PC-3 (cell line): ENCODE measurements at regions not wholly inside any gene's neighbourhood (a gene's known extent, or its start where the extent isn't known, plus 50 kb on each side); places are given as distances from the start of the nearest gene placed in this dataset.

Experiments
- ATAC-seq: fragments of 200-7000 bp; cut with Tn5 transposase; 2 replicates; pipeline ENCODE4 v1.9.1; 2020; ENCODE audit warnings: mild to moderate bottlenecking, moderate library complexity
- BruUV-seq: library from RNA; stranded (reverse); fragments of 400-500 nt; replicated peaks from 2 replicates; lab custom pipeline; 2021; lab: Mats Ljungman, UMichigan
- CTCF ChIA-PET: fragments of 300-600 bp; sonication (Branson Sonifier 250); formaldehyde crosslinking; loops from one replicate; lab custom pipeline; 2022; ENCODE audit warnings: antibody characterized with exemption; lab: Charles Lee
- POLR2A ChIA-PET: fragments of 300-600 bp; sonication (Branson Sonifier 250); formaldehyde crosslinking; loops from one replicate; lab custom pipeline; 2022; ENCODE audit warnings: antibody characterized with exemption; ENCODE audit not compliant: unreplicated experiment; lab: Charles Lee
- DNase-seq: peaks from one replicate; pipeline ENCODE4 v3.0.0-alpha.2; 2015
- H2AFZ ChIP-seq: fragments of 300-600 bp; sonication (generic); 2 replicates; pipeline ENCODE4 v1.6.0; 2016; ENCODE audit warnings: antibody characterized with exemption, low read length
- H3F3A ChIP-seq: fragments of 300-600 bp; sonication (generic); one replicate; pipeline ENCODE4 v1.6.0; 2017; ENCODE audit warnings: antibody characterized with exemption, low read length, control low read depth, mild to moderate bottlenecking; ENCODE audit not compliant: unreplicated experiment
- H3K27ac ChIP-seq: fragments of 300-600 bp; sonication (generic); 2 replicates; pipeline ENCODE4 v1.5.1; 2016; ENCODE audit warnings: mild to moderate bottlenecking, low read length
- H3K27me3 ChIP-seq: fragments of 300-600 bp; sonication (generic); 2 replicates; pipeline ENCODE4 v1.6.1; 2016; ENCODE audit warnings: low read length, mixed read lengths
- H3K36me3 ChIP-seq: fragments of 300-600 bp; sonication (generic); 2 replicates; pipeline ENCODE4 v1.6.1; 2016; ENCODE audit warnings: low read depth, mixed run types, low read length, mixed read lengths
- H3K4me1 ChIP-seq: fragments of 300-600 bp; sonication (generic); 2 replicates; pipeline ENCODE4 v1.5.1; 2016; ENCODE audit warnings: low read length; ENCODE audit not compliant: insufficient read depth
- H3K4me2 ChIP-seq: fragments of 300-600 bp; sonication (generic); 2 replicates; pipeline ENCODE4 v1.6.0; 2016; ENCODE audit warnings: low read length
- H3K4me3 ChIP-seq: fragments of 300-600 bp; sonication (generic); 2 replicates; pipeline ENCODE4 v1.5.1; 2016; ENCODE audit warnings: mild to moderate bottlenecking, low read length, mixed read lengths
- H3K79me2 ChIP-seq: fragments of 300-600 bp; sonication (generic); 2 replicates; pipeline ENCODE4 v1.6.1; 2017; ENCODE audit warnings: low read length, mixed read lengths
- H3K9ac ChIP-seq: fragments of 300-600 bp; sonication (generic); 2 replicates; pipeline ENCODE4 v1.6.0; 2016; ENCODE audit warnings: mild to moderate bottlenecking, low read length
- H3K9me2 ChIP-seq: fragments of 300-600 bp; sonication (generic); replicated peaks from 2 replicates; pipeline ENCODE4 v1.6.1; 2016; ENCODE audit warnings: mixed run types, low read length, mixed read lengths
- H3K9me3 ChIP-seq: fragments of 300-600 bp; sonication (generic); 2 replicates; pipeline ENCODE4 v1.6.1; 2016; ENCODE audit warnings: low read length, mixed read lengths
- H4K20me1 ChIP-seq: fragments of 300-600 bp; sonication (generic); 2 replicates; pipeline ENCODE4 v1.6.1; 2016; ENCODE audit warnings: low read length, mixed read lengths
- CTCF ChIP-seq: fragments of 300-600 bp; sonication (generic); conservative IDR thresholded peaks from 2 replicates; pipeline ENCODE4 v1.5.1; 2017; ENCODE audit warnings: antibody characterized with exemption, low read depth, mild to moderate bottlenecking, low read length
- EZH2 ChIP-seq: fragments of 300-600 bp; sonication (generic); IDR thresholded peaks from one replicate; pipeline ENCODE4 v1.6.1; 2017; ENCODE audit warnings: antibody characterized with exemption, mild to moderate bottlenecking, low read length; ENCODE audit not compliant: unreplicated experiment
- EZH2phosphoT487 ChIP-seq: fragments of 300-600 bp; sonication (generic); IDR thresholded peaks from 2 replicates; pipeline ENCODE4 v1.6.1; 2018; ENCODE audit warnings: mild to moderate bottlenecking, antibody characterized with exemption, low read length, borderline replicate concordance
- intact Hi-C: fragments of 100-400 bp; cut with micrococcal nuclease; formaldehyde crosslinking; loops from 2 replicates; pipeline ENCODE4 v1.9.0; 2023

GRCh38 chr2:136424112-136424511 lies 306.2 kb upstream of the CXCR4 start:
- intact Hi-C loops, result loop anchor here (10.0 kb wide), 1 partner anchor 1231 kb away; no protein-coding TSS in a partner anchor
- Histone ChIP-seq H3K27me3 (peaks cover 69% of the 10 kb centered on the region), H3K4me2 (peak overlapping the region; percentile 93; the same call in 1 of the 2 replicates), H4K20me1 (no peaks in the 10 kb centered on the region), H3K9me2 (no peaks in the 10 kb centered on the region), H3K4me1 (peaks cover 9% of the 10 kb centered on the region; the same call in 1 of the 2 replicates), H3K79me2 (no peaks in the 10 kb centered on the region), H3K27ac (no peak overlapping the region), H3K9ac (no peak overlapping the region), H3K36me3 (no peaks in the 10 kb centered on the region), H3F3A (no peaks in the 10 kb centered on the region), H2AFZ (0 out of 2 replicates have a peak overlapping the region, but pooled peaks have one; percentile 93), H3K4me3 (0 out of 2 replicates have a peak overlapping the region, but pooled peaks have one; percentile 61), H3K9me3 (no peaks in the 10 kb centered on the region)
- DNase-seq (no peak), ATAC-seq (no peak)
- BruUV-seq, result no TSS peak
- no peak for TF ChIP-seq CTCF
- TF ChIP-seq EZH2phosphoT487, result no peak
- no peak for TF ChIP-seq EZH2
- CTCF ChIA-PET, result no interaction called here
- POLR2A ChIA-PET, result no interaction called here

- BruUV-seq, result no TSS peak
- Histone ChIP-seq H4K20me1 (no peaks in the 10 kb centered on the region), H3F3A (no peaks in the 10 kb centered on the region), H3K4me3 (peak overlapping the region; percentile 61), H2AFZ (peak overlapping the region; percentile 93), H3K4me2 (peak overlapping the region; percentile 93), H3K36me3 (no peaks in the 10 kb centered on the region), H3K79me2 (no peaks in the 10 kb centered on the region), H3K27ac (no peak overlapping the region), H3K9ac (no peak overlapping the region), H3K9me2 (no peaks in the 10 kb centered on the region), H3K27me3 (peaks cover 75% of the 10 kb centered on the region), H3K9me3 (no peaks in the 10 kb centered on the region), H3K4me1 (peaks cover 9% of the 10 kb centered on the region; the same call in 1 of the 2 replicates)
- ChIA-PET CTCF (no interaction called here), POLR2A (no interaction called here)
- ATAC-seq (peak; percentile 97), DNase-seq (peak; percentile 72)
- intact Hi-C loops, result loop anchor here (1.0 to 10.0 kb wide), 3 partner anchors 510 to 1415 kb away; no protein-coding TSS in a partner anchor
- TF ChIP-seq CTCF (peak; percentile 88), EZH2 (no peak)
Observed at GRCh38 chr2:136423516-136423996, 305.6 kb upstream of the CXCR4 start.

- H2AFZ ChIP-seq, result no peak overlapping the region
- H3K4me1 ChIP-seq, result peaks cover 9% of the 10 kb centered on the region; the same call in 1 of the 2 replicates
- H3F3A ChIP-seq, result no peaks in the 10 kb centered on the region
- no peak overlapping the region for H3K4me2 ChIP-seq
- H4K20me1 ChIP-seq, result no peaks in the 10 kb centered on the region
- ATAC-seq, result no peak
- H3K9ac ChIP-seq, result no peak overlapping the region
- no TSS peak for BruUV-seq
- H3K9me3 ChIP-seq, result no peaks in the 10 kb centered on the region
- intact Hi-C loops, result loop anchor here (10.0 kb wide), 1 partner anchor 1232 kb away; no protein-coding TSS in a partner anchor
- no peak for DNase-seq
- H3K27me3 ChIP-seq, result peaks cover 85% of the 10 kb centered on the region
- no peak overlapping the region for H3K4me3 ChIP-seq
- no peaks in the 10 kb centered on the region for H3K79me2 ChIP-seq
- POLR2A ChIA-PET, result no interaction called here
- TF ChIP-seq EZH2phosphoT487, result no peak
- TF ChIP-seq CTCF, result no peak
- TF ChIP-seq EZH2, result no peak
- H3K9me2 ChIP-seq, result no peaks in the 10 kb centered on the region
- CTCF ChIA-PET, result interaction anchor here (0.6 kb wide), 1 partner anchor 1422 kb away, joined by 3 read pairs; no protein-coding TSS in a partner anchor
- H3K36me3 ChIP-seq, result no peaks in the 10 kb centered on the region
- no peak overlapping the region for H3K27ac ChIP-seq
Observed at GRCh38 chr2:136422512-136422911, 304.6 kb upstream of the CXCR4 start.
